H1 (cell line): ENCODE measurements at regions not wholly inside any gene's neighbourhood (a gene's known extent, or its start where the extent isn't known, plus 50 kb on each side); places are given as distances from the start of the nearest gene placed in this dataset.

Experiments used
- CTCF ChIA-PET: fragments of 300-600 bp; sonication (Branson Sonifier 250); formaldehyde crosslinking; loops from one replicate; lab custom pipeline; 2021; ENCODE audit not compliant: partially characterized antibody; lab: Charles Lee
- POLR2A ChIA-PET: fragments of 300-600 bp; sonication (Branson Sonifier 250); formaldehyde crosslinking; loops from one replicate; lab custom pipeline; 2021; ENCODE audit warnings: inconsistent platforms; ENCODE audit not compliant: partially characterized antibody; lab: Charles Lee
- DNase-seq, 2 experiments: peaks; one replicate each; pipeline versions ENCODE4 v3.0.0 to v3.0.0-alpha.2; 2010 to 2022; ENCODE audit warnings: low spot score in 2 of 2, low read depth in 1 of 2, mixed read lengths in 1 of 2
- FAIRE-seq: peaks from 2 replicates; lab custom pipeline; 2011; peaks lifted over from hg19 to GRCh38; lab: Jason Lieb, UNC
- H2AFZ ChIP-seq: 2 replicates; pipeline ENCODE4 v1.8.1; 2012; ENCODE audit warnings: low read length, inconsistent platforms
- H2AK5ac ChIP-seq: 2 replicates; pipeline ENCODE4 v1.6.1; 2013; ENCODE audit warnings: low read depth, low read length
- H2BK120ac ChIP-seq: replicated peaks from 2 replicates; pipeline ENCODE3; 2013; ENCODE audit warnings: low read depth, low read length, inconsistent platforms
- H2BK12ac ChIP-seq: 2 replicates; pipeline ENCODE4 v1.6.1; 2013; ENCODE audit warnings: low read depth, low read length
- H2BK15ac ChIP-seq: 2 replicates; pipeline ENCODE4 v1.6.1; 2013; ENCODE audit warnings: low read length
- H2BK20ac ChIP-seq: 2 replicates; pipeline ENCODE4 v1.6.1; 2013; ENCODE audit warnings: low read length
- H2BK5ac ChIP-seq: 2 replicates; pipeline ENCODE4 v1.6.1; 2013; ENCODE audit warnings: low read depth, low read length
- H3K14ac ChIP-seq: 2 replicates; pipeline ENCODE4 v1.6.1; 2013; ENCODE audit warnings: inconsistent platforms; ENCODE audit not compliant: insufficient read length
- H3K18ac ChIP-seq: 2 replicates; pipeline ENCODE4 v1.6.1; 2013; ENCODE audit warnings: low read length; ENCODE audit errors: extremely low read depth
- H3K23ac ChIP-seq: 2 replicates; pipeline ENCODE4 v1.6.1; 2013; ENCODE audit warnings: inconsistent platforms; ENCODE audit not compliant: insufficient read length
- H3K23me2 ChIP-seq: 2 replicates; pipeline ENCODE4 v1.6.1; 2013; ENCODE audit warnings: low read depth, low read length
- H3K27ac ChIP-seq: 2 replicates; pipeline ENCODE4 v1.6.1; 2011; ENCODE audit warnings: low read depth, low read length, inconsistent platforms
- H3K27me3 ChIP-seq, 4 experiments: replicated peaks in 1 of 4; 1 replicate in 1 of 4; 2 replicates in 3 of 4; pipeline versions ENCODE4 v1.6.1 to v1.8.1; 2011 to 2013; ENCODE audit warnings: low read length in 3 of 4, mild to moderate bottlenecking in 3 of 4, inconsistent platforms in 2 of 4, mixed read lengths in 2 of 4, moderate library complexity in 1 of 4; ENCODE audit not compliant: control insufficient read depth in 3 of 4, insufficient read depth in 3 of 4; ENCODE audit errors: extremely low read depth in 1 of 4
- H3K36me3 ChIP-seq, 4 experiments: 2 replicates each; pipeline versions ENCODE4 v1.6.1 to v1.8.1; 2011 to 2013; ENCODE audit warnings: mild to moderate bottlenecking in 4 of 4, low read length in 3 of 4, moderate library complexity in 2 of 4, control low read depth in 1 of 4, inconsistent platforms in 1 of 4; ENCODE audit not compliant: insufficient read depth in 4 of 4, control insufficient read depth in 2 of 4
- H3K4ac ChIP-seq: replicated peaks from 2 replicates; pipeline ENCODE3; 2013; ENCODE audit warnings: low read length, low read depth, mixed read lengths, inconsistent platforms; ENCODE audit not compliant: insufficient read length
- H3K4me1 ChIP-seq, 4 experiments: replicated peaks in 1 of 4; 1 replicate in 1 of 4; 2 replicates in 3 of 4; pipeline versions ENCODE4 v1.6.1 to v1.8.1; 2011 to 2013; ENCODE audit warnings: low read length in 3 of 4, inconsistent platforms in 2 of 4, mixed read lengths in 1 of 4; ENCODE audit not compliant: insufficient read depth in 4 of 4, control insufficient read depth in 3 of 4
- H3K4me2 ChIP-seq, 2 experiments: 2 replicates each; pipeline versions ENCODE4 v1.6.1 to v1.8.1; 2011 to 2013; ENCODE audit warnings: low read depth in 2 of 2, low read length in 2 of 2, control low read depth in 1 of 2, inconsistent platforms in 1 of 2, mild to moderate bottlenecking in 1 of 2; ENCODE audit not compliant: insufficient read depth in 1 of 2
- H3K4me3 ChIP-seq, 4 experiments: fragments of 200-600, 300-600 bp in 1 of 4; sonication (generic), shearing (Covaris generic), sonication (Bioruptor Twin) in 1 of 4; 2 replicates each; pipeline versions ENCODE4 v1.5.1 to v1.8.1; 2011 to 2016; ENCODE audit warnings: low read length in 4 of 4, low read depth in 3 of 4, control low read depth in 2 of 4, inconsistent platforms in 2 of 4, mild to moderate bottlenecking in 2 of 4, mixed read lengths in 1 of 4, moderate library complexity in 1 of 4; ENCODE audit not compliant: insufficient read depth in 2 of 4; ENCODE audit errors: extremely low read depth in 1 of 4
- H3K56ac ChIP-seq: replicated peaks from 2 replicates; pipeline ENCODE3; 2013; ENCODE audit warnings: low read depth, mild to moderate bottlenecking, mixed read lengths, low read length, inconsistent platforms; ENCODE audit not compliant: insufficient read length
- H3K79me1 ChIP-seq: 2 replicates; pipeline ENCODE4 v1.6.1; 2013; ENCODE audit warnings: low read depth, low read length, control low read depth
- H3K79me2 ChIP-seq, 2 experiments: 2 replicates each; pipeline versions ENCODE4 v1.6.1 to v1.8.1; 2012 to 2013; ENCODE audit warnings: low read length in 2 of 2, mild to moderate bottlenecking in 2 of 2, inconsistent platforms in 1 of 2; ENCODE audit not compliant: insufficient read depth in 2 of 2, control insufficient read depth in 1 of 2
- H3K9ac ChIP-seq, 4 experiments: replicated peaks in 1 of 4; 1 replicate in 1 of 4; 2 replicates in 3 of 4; pipeline versions ENCODE4 v1.6.1 to v1.8.1; 2011 to 2013; ENCODE audit warnings: low read depth in 3 of 4, low read length in 3 of 4, control low read depth in 2 of 4, mild to moderate bottlenecking in 2 of 4, moderate library complexity in 2 of 4, inconsistent platforms in 1 of 4; ENCODE audit errors: extremely low read depth in 1 of 4
- H3K9me3 ChIP-seq, 2 experiments: 2 replicates each; pipeline versions ENCODE4 v1.6.1 to v1.8.1; 2012 to 2013; ENCODE audit warnings: mild to moderate bottlenecking in 2 of 2, moderate library complexity in 2 of 2, control low read depth in 1 of 2, inconsistent platforms in 1 of 2, low read depth in 1 of 2, low read length in 1 of 2, mixed read lengths in 1 of 2; ENCODE audit not compliant: insufficient read depth in 2 of 2
- H4K20me1 ChIP-seq, 2 experiments: replicated peaks in 1 of 2; 2 replicates each; pipeline versions ENCODE3 to v1.8.1; 2011 to 2013; ENCODE audit warnings: inconsistent platforms in 2 of 2, low read length in 2 of 2, mild to moderate bottlenecking in 1 of 2; ENCODE audit not compliant: insufficient read depth in 2 of 2, control insufficient read depth in 1 of 2
- H4K5ac ChIP-seq: 2 replicates; pipeline ENCODE4 v1.6.1; 2013; ENCODE audit warnings: low read length, low read depth, mixed read lengths, inconsistent platforms; ENCODE audit not compliant: insufficient read length
- H4K8ac ChIP-seq: 2 replicates; pipeline ENCODE4 v1.8.0; 2013; ENCODE audit warnings: mild to moderate bottlenecking, moderate library complexity, low read length, inconsistent platforms; ENCODE audit not compliant: insufficient read depth; ENCODE audit errors: extremely low read depth
- H4K91ac ChIP-seq: replicated peaks from 2 replicates; pipeline ENCODE3; 2013; ENCODE audit warnings: low read length, mixed read lengths, inconsistent platforms; ENCODE audit not compliant: insufficient read length
- ATF2 ChIP-seq: IDR thresholded peaks from 2 replicates; pipeline ENCODE4 v1.6.1; 2012; ENCODE audit warnings: low read length, inconsistent platforms
- EP300 ChIP-seq, 2 experiments: IDR thresholded peaks; 1 replicate in 1 of 2; 2 replicates in 1 of 2; pipeline ENCODE4 v1.6.1; 2011 to 2012; ENCODE audit warnings: low read depth in 2 of 2, low read length in 2 of 2, mild to moderate bottlenecking in 2 of 2, borderline replicate concordance in 1 of 2, inconsistent platforms in 1 of 2, moderate library complexity in 1 of 2
- GTF2F1 ChIP-seq: IDR thresholded peaks from 2 replicates; pipeline ENCODE4 v1.6.1; 2012; ENCODE audit warnings: low read depth, low read length, improper control_type of control experiment, borderline replicate concordance
- HDAC6 ChIP-seq: IDR thresholded peaks from one replicate; pipeline ENCODE4 v1.7.1; 2012; ENCODE audit warnings: low read depth, mild to moderate bottlenecking, inconsistent platforms, low read length, moderate library complexity
- MAX ChIP-seq: IDR thresholded peaks from 2 replicates; pipeline ENCODE4 v1.6.1; 2012; ENCODE audit warnings: inconsistent platforms
- RFX5 ChIP-seq: IDR thresholded peaks from 2 replicates; pipeline ENCODE4 v1.6.1; 2011; ENCODE audit warnings: low read depth, low read length, improper control_type of control experiment, borderline replicate concordance
- SIN3A ChIP-seq, 2 experiments: IDR thresholded peaks in 1 of 2; conservative IDR thresholded peaks in 1 of 2; 2 replicates each; pipeline ENCODE4 v1.6.1; 2011 to 2012; ENCODE audit warnings: low read length in 2 of 2, improper control_type of control experiment in 1 of 2, low read depth in 1 of 2, mild to moderate bottlenecking in 1 of 2
- SIX5 ChIP-seq: IDR thresholded peaks from 2 replicates; pipeline ENCODE4 v1.6.1; 2011; ENCODE audit warnings: mild to moderate bottlenecking, low read depth, low read length
- SRF ChIP-seq: IDR thresholded peaks from 2 replicates; pipeline ENCODE4 v1.6.1; 2011; ENCODE audit warnings: mild to moderate bottlenecking, low read depth, low read length, moderate library complexity
- WGBS, 2 experiments: shearing (Covaris generic) in 1 of 2; methylation state at CpG; one replicate each; pipeline versions ENCODE4 v1.1.6 to v1.1.7; 2013 to 2015; ENCODE audit warnings: low lambda C conversion rate in 2 of 2, mixed read lengths in 2 of 2, inconsistent platforms in 1 of 2, low coverage in 1 of 2, missing lambda C conversion rate in 1 of 2; ENCODE audit not compliant: insufficient replicate concordance in 2 of 2, insufficient coverage in 1 of 2, insufficient read length in 1 of 2; ENCODE audit errors: extremely low coverage in 1 of 2, missing lambda C conversion rate in 1 of 2; 5-methylcytosine and 5-hydroxymethylcytosine counted together

- H2AFZ ChIP-seq: no peak overlapping the region
- no peak overlapping the region for H2BK20ac ChIP-seq
- FAIRE-seq (no peak), DNase-seq (no peak)
- no peak overlapping the region for H2BK120ac ChIP-seq
- no peaks in the 10 kb centered on the region for H4K20me1 ChIP-seq
- H2BK5ac ChIP-seq: no peak overlapping the region
- ChIA-PET POLR2A (no interaction called here), CTCF (no interaction called here)
- H4K91ac ChIP-seq: no peak overlapping the region
- no peak overlapping the region for H3K4me3 ChIP-seq
- H3K4me1 ChIP-seq: no peaks in the 10 kb centered on the region
- H3K79me1 ChIP-seq: no peaks in the 10 kb centered on the region
- no peaks in the 10 kb centered on the region for H3K27me3 ChIP-seq
- no peak overlapping the region for H4K5ac ChIP-seq
- no peak overlapping the region for H3K9ac ChIP-seq
- no peaks in the 10 kb centered on the region for H3K23me2 ChIP-seq
- no peak overlapping the region for H3K23ac ChIP-seq
- H3K36me3 ChIP-seq: no peaks in the 10 kb centered on the region
- H3K79me2 ChIP-seq: no peaks in the 10 kb centered on the region
- H2BK12ac ChIP-seq: no peak overlapping the region
- no peak overlapping the region for H3K18ac ChIP-seq
- 0 out of 4 replicates have a peak, but pooled peaks cover 0 to 3% of the 10 kb centered on the region in 2 experiments for H3K9me3 ChIP-seq
- H3K27ac ChIP-seq: no peak overlapping the region
- no peak overlapping the region for H3K4ac ChIP-seq
- H2BK15ac ChIP-seq: no peak overlapping the region
- H4K8ac ChIP-seq: no peak overlapping the region
- 87% methylated on average over 3 of the region's 3 CpGs; no CpG with 5 or more reads in 1 of the 2 experiments for WGBS, 2 experiments
- no peak overlapping the region for H3K4me2 ChIP-seq
- H2AK5ac ChIP-seq: no peak overlapping the region
- H3K14ac ChIP-seq: no peak overlapping the region
- H3K56ac ChIP-seq: no peak overlapping the region
- TF ChIP-seq RFX5 (no peak), EP300 (IDR thresholded peaks at IDR 0.05; ENCODE audit: borderline replicate concordance in 1 of 2, low read depth in 2 of 2, low read length in 2 of 2) (no peak), HDAC6 (no peak), SRF (no peak), ATF2 (no peak), GTF2F1 (no peak), SIN3A (conservative IDR thresholded peaks at IDR 0.05 in 1 of 2, IDR thresholded peaks at IDR 0.05 in 1 of 2; ENCODE audit: low read depth in 1 of 2, low read length in 2 of 2) (no peak), SIX5 (no peak), MAX (no peak)
These were observed 203.7 kb upstream of the DDI1 start for GRCh38 chr11:103832762-103833161.
